Prostate gland (tissue), 2 donors: ENCODE measurements at regions not wholly inside any gene's neighbourhood (a gene's known extent, or its start where the extent isn't known, plus 50 kb on each side); places are given as distances from the start of the nearest gene placed in this dataset.
A peak's percentile ranks its signal among the peaks of the same experiment; 100 is the strongest.

Source experiments
- DNase-seq: peaks from one replicate; pipeline ENCODE4 v3.0.0-alpha.2; 2019; ENCODE audit warnings: low spot score
- H3K27ac ChIP-seq, 2 donors: fragments of 200-600 bp; sonication (generic); 2 replicates each; pipeline ENCODE4 v1.5.1; 2017 to 2019
- H3K27me3 ChIP-seq: fragments of 200-600 bp; sonication (generic); replicated peaks from 2 replicates; pipeline ENCODE4 v1.5.1; 2019; ENCODE audit not compliant: insufficient read depth
- H3K36me3 ChIP-seq, 2 donors: fragments of 200-600 bp; sonication (generic); 1 replicate in 1 of 2; 2 replicates in 1 of 2; pipeline versions ENCODE4 v1.5.1 to v1.8.1; 2017 to 2019
- H3K4me1 ChIP-seq: fragments of 200-600 bp; sonication (generic); replicated peaks from 2 replicates; pipeline ENCODE4 v1.5.1; 2019
- H3K4me3 ChIP-seq, 2 donors: fragments of 200-600 bp; sonication (generic); 2 replicates each; pipeline ENCODE4 v1.5.1; 2017 to 2019
- H3K9me3 ChIP-seq: fragments of 200-600 bp; sonication (generic); 2 replicates; pipeline ENCODE4 v1.5.1; 2017
- CTCF ChIP-seq, 4 experiments: fragments of 200-600 bp in 2 of 4; fragments of 450-650 bp in 2 of 4; sonication (generic) in 2 of 4; IDR thresholded peaks; 1 replicate in 3 of 4; 2 replicates in 1 of 4; pipeline ENCODE4 v1.5.1; 2016 to 2019; ENCODE audit warnings: antibody characterized with exemption in 4 of 4, mild to moderate bottlenecking in 2 of 4, moderate library complexity in 2 of 4
- POLR2A ChIP-seq: fragments of 450-650 bp; IDR thresholded peaks from one replicate; pipeline ENCODE4 v1.6.1; 2016; ENCODE audit warnings: antibody characterized with exemption, mild to moderate bottlenecking
- POLR2AphosphoS5 ChIP-seq: sonication (generic); formaldehyde crosslinking; IDR thresholded peaks from one replicate; pipeline ENCODE4 v1.6.1; 2017; ENCODE audit warnings: antibody characterized with exemption
- WGBS: methylation state at CpG from one replicate; pipeline ENCODE4 v1.1.5; 2018; 5-methylcytosine and 5-hydroxymethylcytosine counted together
- intact Hi-C: fragments of 100-400 bp; cut with DNase I; formaldehyde crosslinking; loops from one replicate; pipeline ENCODE4 v1.14.2; 2022

GRCh38 chr3:152695840-152696239, 139.1 kb upstream of the P2RY1 start:
- 56% methylated on average over 1 of the region's 1 CpG for WGBS
- Histone ChIP-seq H3K9me3 (no peaks in the 10 kb centered on the region), H3K27ac (no peak overlapping the region), H3K4me1 (no peaks in the 10 kb centered on the region), H3K27me3 (no peaks in the 10 kb centered on the region), H3K4me3 (no peak overlapping the region), H3K36me3 (no peaks in the 10 kb centered on the region)
- TF ChIP-seq POLR2AphosphoS5: no peak
- peak in 2 of 4 experiments; percentile 8 to 25 for TF ChIP-seq CTCF (IDR thresholded peaks at IDR 0.05)
- DNase-seq: no peak
- intact Hi-C loops: no loop called here

- Histone ChIP-seq H3K36me3 (no peaks in the 10 kb centered on the region), H3K4me1 (no peaks in the 10 kb centered on the region), H3K9me3 (no peaks in the 10 kb centered on the region), H3K27me3 (no peaks in the 10 kb centered on the region), H3K27ac (no peak overlapping the region), H3K4me3 (no peak overlapping the region)
- TF ChIP-seq CTCF (IDR thresholded peaks at IDR 0.05) (no peak), POLR2AphosphoS5 (no peak), POLR2A (no peak)
- no peak for DNase-seq
- intact Hi-C loops: no loop called here
Observed at GRCh38 chr3:152696962-152697361, 138.0 kb upstream of the P2RY1 start.

- WGBS: 66% methylated on average over 3 of the region's 3 CpGs
- TF ChIP-seq CTCF (IDR thresholded peaks at IDR 0.05) (no peak), POLR2AphosphoS5 (no peak), POLR2A (no peak)
- H3K9me3 ChIP-seq: no peaks in the 10 kb centered on the region
- no peak overlapping the region for H3K27ac ChIP-seq
- DNase-seq: no peak
- no peaks in the 10 kb centered on the region for H3K36me3 ChIP-seq
- intact Hi-C loops: no loop called here
- H3K27me3 ChIP-seq: no peaks in the 10 kb centered on the region
- H3K4me1 ChIP-seq: no peaks in the 10 kb centered on the region
- no peak overlapping the region for H3K4me3 ChIP-seq
Observed at GRCh38 chr3:152703245-152703890, 131.6 kb upstream of the P2RY1 start.

DNA sequence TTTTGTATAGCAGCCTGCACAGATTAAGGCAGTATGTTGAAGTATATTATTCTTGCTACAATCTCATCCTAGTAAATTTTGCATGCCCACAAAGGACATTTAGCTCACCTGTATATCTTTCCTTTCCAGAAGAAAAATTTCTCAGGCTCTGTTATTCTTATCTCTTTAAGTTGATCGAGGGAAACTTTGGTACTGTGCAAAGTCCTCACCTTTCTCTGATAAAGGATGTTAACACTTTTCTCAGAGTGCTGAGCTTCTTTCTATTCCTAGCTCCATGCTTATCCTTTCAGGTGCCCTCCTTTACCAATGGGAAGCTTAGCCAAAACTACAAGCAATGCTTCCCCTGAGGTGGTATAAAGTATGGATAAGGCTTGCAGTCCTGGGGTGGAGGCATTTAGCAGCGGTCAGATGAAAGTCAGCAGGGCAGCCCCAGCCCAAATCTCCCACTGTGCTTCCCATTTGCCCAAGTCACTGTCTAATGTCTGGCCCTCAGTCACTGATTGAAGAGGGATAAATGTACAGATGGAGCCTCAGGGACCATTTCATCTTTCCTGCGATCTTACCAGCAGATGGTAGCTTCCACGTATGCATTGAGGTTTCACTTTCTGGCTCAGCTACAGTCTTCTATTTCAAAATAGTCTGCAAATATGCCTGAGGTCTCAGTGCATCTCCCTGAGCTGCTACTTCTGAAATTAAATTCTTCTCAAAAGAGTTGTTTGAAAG, 127.8 kb upstream of the P2RY1 start:
- no peak for DNase-seq
- H3K36me3 ChIP-seq: no peaks in the 10 kb centered on the region
- intact Hi-C loops: no loop called here
- no peaks in the 10 kb centered on the region for H3K9me3 ChIP-seq
- H3K4me3 ChIP-seq: no peak overlapping the region
- no peak for TF ChIP-seq POLR2A
- TF ChIP-seq CTCF (IDR thresholded peaks at IDR 0.05): no peak
- no peak for TF ChIP-seq POLR2AphosphoS5
- no peak overlapping the region for H3K27ac ChIP-seq
- no peaks in the 10 kb centered on the region for H3K4me1 ChIP-seq
- H3K27me3 ChIP-seq: no peaks in the 10 kb centered on the region
- 71% methylated on average over 4 of the region's 4 CpGs for WGBS

DNA sequence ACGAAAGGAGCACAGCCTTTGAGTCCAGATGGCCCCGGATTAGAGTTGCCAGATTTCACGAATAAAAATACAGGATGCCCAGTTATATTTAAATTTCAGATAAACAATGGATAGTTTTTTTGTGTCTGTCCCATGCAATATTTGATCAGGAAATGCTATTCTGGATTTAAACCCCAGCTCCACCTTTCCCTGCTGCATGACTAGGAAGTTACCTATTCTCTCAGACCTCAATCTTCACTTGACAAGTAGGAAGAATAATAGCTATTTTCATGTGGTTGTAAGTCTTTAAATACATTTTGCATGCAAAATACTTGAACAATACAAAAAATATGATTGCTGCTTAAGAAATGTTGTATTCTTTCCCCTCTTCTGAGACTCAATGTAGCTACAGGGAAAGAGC, 125.3 kb upstream of the P2RY1 start:
- no peaks in the 10 kb centered on the region for H3K9me3 ChIP-seq
- H3K36me3 ChIP-seq: no peaks in the 10 kb centered on the region
- TF ChIP-seq POLR2A: no peak
- no peak for TF ChIP-seq CTCF (IDR thresholded peaks at IDR 0.05)
- TF ChIP-seq POLR2AphosphoS5: no peak
- WGBS: 89% methylated on average over 3 of the region's 3 CpGs
- no peaks in the 10 kb centered on the region for H3K27me3 ChIP-seq
- intact Hi-C loops: no loop called here
- H3K27ac ChIP-seq: no peak overlapping the region
- no peak overlapping the region for H3K4me3 ChIP-seq
- DNase-seq: no peak
- H3K4me1 ChIP-seq: no peaks in the 10 kb centered on the region
